GM19025 (cell line): ENCODE measurements at regions not wholly inside any gene's neighbourhood (a gene's known extent, or its start where the extent isn't known, plus 50 kb on each side); places are given as distances from the start of the nearest gene placed in this dataset.

ENCODE experiments used
- ATAC-seq: cut with Tn5 transposase; IDR thresholded peaks from one replicate; pipeline ENCODE4 v1.9.1; 2021; ENCODE audit warnings: mild to moderate bottlenecking, low read depth, moderate library complexity; ENCODE audit not compliant: unreplicated experiment

GRCh38 chr2:167900435-167901114, 346.8 kb downstream of the STK39 start:
- no peak for ATAC-seq

- ATAC-seq, result no peak
Observed at GRCh38 chr2:167898340-167898739, 349.1 kb downstream of the STK39 start.

GRCh38 chr2:167891841-167892240, 355.6 kb downstream of the STK39 start:
- ATAC-seq, result no peak

- ATAC-seq, result no peak
Observed at GRCh38 chr2:167890739-167891138, 356.7 kb downstream of the STK39 start.

GRCh38 chr2:167880415-167880814, 367.0 kb downstream of the STK39 start:
- no peak for ATAC-seq

- ATAC-seq, result no peak
Observed at GRCh38 chr2:167875529-167875928, 371.9 kb downstream of the STK39 start.

GRCh38 chr2:167874812-167875211, 372.6 kb downstream of the STK39 start:
- no peak for ATAC-seq

- no peak for ATAC-seq
Observed at GRCh38 chr2:167871286-167871685, 376.1 kb downstream of the STK39 start.

- no peak for ATAC-seq
Observed at GRCh38 chr2:167869200-167869599, 378.2 kb downstream of the STK39 start.

GRCh38 chr2:167863377-167863776, 384.0 kb downstream of the STK39 start:
- ATAC-seq, result no peak

- ATAC-seq, result peak; percentile 57
Observed at GRCh38 chr2:167862782-167863181, 384.6 kb downstream of the STK39 start.

GRCh38 chr2:167862296-167862695, 385.1 kb downstream of the STK39 start:
- ATAC-seq, result no peak

GRCh38 chr2:167861574-167862193, 385.7 kb downstream of the STK39 start:
- ATAC-seq, result no peak

GRCh38 chr2:167860082-167860481, 387.3 kb downstream of the STK39 start:
- no peak for ATAC-seq

- ATAC-seq, result no peak
Observed at GRCh38 chr2:167859676-167860075, 387.7 kb downstream of the STK39 start.

GRCh38 chr2:167858086-167858485, 389.3 kb downstream of the STK39 start:
- no peak for ATAC-seq

- ATAC-seq, result no peak
Observed at GRCh38 chr2:167857416-167857815, 390.0 kb downstream of the STK39 start.

- ATAC-seq, result no peak
Observed at GRCh38 chr2:167856190-167856589, 391.2 kb downstream of the STK39 start.

GRCh38 chr2:167855211-167855610, 392.2 kb downstream of the STK39 start:
- no peak for ATAC-seq

GRCh38 chr2:167853717-167854116, 393.7 kb downstream of the STK39 start:
- ATAC-seq, result no peak

GRCh38 chr2:167851876-167852275, 395.5 kb downstream of the STK39 start:
- no peak for ATAC-seq

GRCh38 chr2:167851323-167851860, 396.0 kb downstream of the STK39 start:
- ATAC-seq, result no peak
